H1 (cell line): ENCODE measurements at regions not wholly inside any gene's neighbourhood (a gene's known extent, or its start where the extent isn't known, plus 50 kb on each side); places are given as distances from the start of the nearest gene placed in this dataset.

Experiments
- CBX8 ChIP-seq: fragments of 300-800, 300-1000 bp; sonication (generic); IDR thresholded peaks from 2 replicates; pipeline ENCODE4 v1.7.1; 2016; ENCODE audit warnings: low read depth, low read length, borderline replicate concordance
- HDAC2 ChIP-seq, 2 experiments: fragments of 300-600 bp in 1 of 2; sonication (generic) in 1 of 2; IDR thresholded peaks; 2 replicates each; pipeline ENCODE4 v1.6.1; 2011 to 2012; ENCODE audit warnings: low read depth in 2 of 2, low read length in 2 of 2, mild to moderate bottlenecking in 2 of 2, moderate library complexity in 2 of 2, borderline replicate concordance in 1 of 2, inconsistent platforms in 1 of 2
- NRF1 ChIP-seq: IDR thresholded peaks from 2 replicates; pipeline ENCODE4 v1.6.1; 2011; ENCODE audit warnings: mild to moderate bottlenecking, low read depth, low read length, improper control_type of control experiment
- RFX5 ChIP-seq: IDR thresholded peaks from 2 replicates; pipeline ENCODE4 v1.6.1; 2011; ENCODE audit warnings: low read depth, low read length, improper control_type of control experiment, borderline replicate concordance
- TCF12 ChIP-seq: IDR thresholded peaks from 2 replicates; pipeline ENCODE4 v1.6.1; 2011; ENCODE audit warnings: low read depth, mild to moderate bottlenecking, low read length
- TF ChIP-seq, protein P1 (sequence below): IDR thresholded peaks from 2 replicates; pipeline ENCODE4 v1.6.1; 2011; ENCODE audit warnings: low read depth, mild to moderate bottlenecking, low read length; ENCODE audit not compliant: insufficient read depth
- TF ChIP-seq, protein P2 (sequence below): IDR thresholded peaks from 2 replicates; pipeline ENCODE4 v1.6.1; 2011; ENCODE audit warnings: low read length, improper control_type of control experiment

DNA sequence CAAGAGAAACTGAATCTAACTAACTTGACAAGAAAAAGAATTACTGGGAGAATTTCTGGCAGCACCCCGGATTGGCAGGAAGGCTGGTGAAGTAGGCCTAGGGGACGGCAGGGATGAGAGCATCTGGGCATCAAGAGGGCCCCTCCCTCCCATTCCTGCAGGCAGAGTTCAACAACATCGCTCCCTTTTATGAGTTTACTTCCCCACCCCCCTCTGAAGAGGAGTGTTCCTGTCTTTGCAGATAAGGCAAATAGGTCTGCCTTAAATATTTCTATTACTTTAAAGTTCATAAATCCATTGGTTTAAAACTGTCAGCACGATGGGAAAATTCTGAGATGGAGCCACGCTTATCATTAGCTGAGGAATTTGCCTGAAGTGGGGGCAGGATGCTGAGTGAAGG is 168.7 kb downstream of the TBX5 start (continued):
- TF ChIP-seq NRF1 (no peak), TCF12 (no peak), RFX5 (no peak), HDAC2 (IDR thresholded peaks at IDR 0.05; ENCODE audit: borderline replicate concordance in 1 of 2, low read depth in 2 of 2, low read length in 2 of 2) (no peak), CBX8 (no peak)
- TF ChIP-seq, protein P1, sequence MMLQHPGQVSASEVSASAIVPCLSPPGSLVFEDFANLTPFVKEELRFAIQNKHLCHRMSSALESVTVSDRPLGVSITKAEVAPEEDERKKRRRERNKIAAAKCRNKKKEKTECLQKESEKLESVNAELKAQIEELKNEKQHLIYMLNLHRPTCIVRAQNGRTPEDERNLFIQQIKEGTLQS, result no peak
- TF ChIP-seq, protein P2, sequence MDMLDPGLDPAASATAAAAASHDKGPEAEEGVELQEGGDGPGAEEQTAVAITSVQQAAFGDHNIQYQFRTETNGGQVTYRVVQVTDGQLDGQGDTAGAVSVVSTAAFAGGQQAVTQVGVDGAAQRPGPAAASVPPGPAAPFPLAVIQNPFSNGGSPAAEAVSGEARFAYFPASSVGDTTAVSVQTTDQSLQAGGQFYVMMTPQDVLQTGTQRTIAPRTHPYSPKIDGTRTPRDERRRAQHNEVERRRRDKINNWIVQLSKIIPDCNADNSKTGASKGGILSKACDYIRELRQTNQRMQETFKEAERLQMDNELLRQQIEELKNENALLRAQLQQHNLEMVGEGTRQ, result no peak
